H1 (cell line): ENCODE measurements at regions not wholly inside any gene's neighbourhood (a gene's known extent, or its start where the extent isn't known, plus 50 kb on each side); places are given as distances from the start of the nearest gene placed in this dataset.

Experiments used
- CHD7 ChIP-seq: fragments of 300-600 bp; sonication (generic); IDR thresholded peaks from 2 replicates; pipeline ENCODE4 v1.7.1; 2012; ENCODE audit warnings: low read length, moderate library complexity, mild to moderate bottlenecking, inconsistent platforms; ENCODE audit not compliant: insufficient replicate concordance

GRCh38 chr7:45290880-45291279 lies 133.3 kb downstream of the RAMP3 start (continued):
- no peak for TF ChIP-seq CHD7
